Right lobe of liver (tissue), 6 donors: ENCODE measurements at regions not wholly inside any gene's neighbourhood (a gene's known extent, or its start where the extent isn't known, plus 50 kb on each side); places are given as distances from the start of the nearest gene placed in this dataset.

ENCODE experiments used
- ATAC-seq, 4 donors: fragments of 200-7000 bp; cut with Tn5 transposase; one replicate each; pipeline ENCODE4 v1.9.1; 2020; ENCODE audit warnings: mild to moderate bottlenecking in 4 of 4, moderate library complexity in 4 of 4
- DNase-seq, 3 donors: peaks; one replicate each; pipeline ENCODE4 v3.0.0-alpha.2; 2020
- H3K27ac ChIP-seq, 3 donors: fragments of 200-600 bp; one replicate each; pipeline ENCODE4 v1.8.0; 2022
- H3K27me3 ChIP-seq, 2 donors: fragments of 200-600 bp; one replicate each; pipeline ENCODE4 v1.8.0; 2022
- H3K36me3 ChIP-seq, 4 donors: fragments of 200-600 bp; sonication (generic) in 1 of 4; one replicate each; pipeline versions ENCODE4 v1.5.1 to v1.8.0; 2017 to 2022; ENCODE audit warnings: control low read depth in 1 of 4
- H3K4me1 ChIP-seq, 4 donors: fragments of 200-600 bp; sonication (generic) in 1 of 4; one replicate each; pipeline versions ENCODE4 v1.5.1 to v1.8.0; 2017 to 2022; ENCODE audit warnings: control low read depth in 1 of 4
- H3K4me3 ChIP-seq, 3 donors: fragments of 200-600 bp; one replicate each; pipeline ENCODE4 v1.8.0; 2022
- H3K9me3 ChIP-seq, 4 donors: fragments of 200-600 bp; sonication (generic) in 1 of 4; one replicate each; pipeline versions ENCODE4 v1.5.1 to v1.8.0; 2017 to 2022; ENCODE audit warnings: control low read depth in 1 of 4
- POLR2A ChIP-seq: fragments of 450-650 bp; IDR thresholded peaks from one replicate; pipeline ENCODE4 v1.6.1; 2017; ENCODE audit warnings: antibody characterized with exemption, mild to moderate bottlenecking
- WGBS: methylation state at CpG from one replicate; pipeline ENCODE4 v1.1.6; 2018; ENCODE audit warnings: low coverage, low lambda C conversion rate; ENCODE audit not compliant: insufficient coverage; ENCODE audit errors: missing lambda C conversion rate; 5-methylcytosine and 5-hydroxymethylcytosine counted together
- intact Hi-C, 2 donors: fragments of 100-400 bp; cut with DNase I; formaldehyde crosslinking; loops; one replicate each; pipeline versions ENCODE4 v1.11.2 to v1.14.1; 2022
- small RNA-seq, 2 experiments: library from RNA; depleted of rRNA; stranded (forward); fragments of <200 nt; gene quantifications; one replicate each; pipeline ENCODE3, GENCODE V24; 2016
- TF ChIP-seq, protein P1 (sequence below), 4 donors: fragments of 200-600 bp in 3 of 4; fragments of 450-650 bp in 1 of 4; IDR thresholded peaks; one replicate each; pipeline versions ENCODE4 v1.5.1 to v1.8.0; 2016 to 2022; ENCODE audit warnings: antibody characterized with exemption in 4 of 4, mild to moderate bottlenecking in 2 of 4
- donor health status: DM: no; HTN: yes; CAD: no.
- donor health status: DM: no; HTN: no; CAD: no.
- donor health status: DM: no; HTN: no; CAD: no.
- donor health status: DM: no; HTN: yes; CAD: no.
- donor health status: DM: no; HTN: yes; CAD: no.

DNA sequence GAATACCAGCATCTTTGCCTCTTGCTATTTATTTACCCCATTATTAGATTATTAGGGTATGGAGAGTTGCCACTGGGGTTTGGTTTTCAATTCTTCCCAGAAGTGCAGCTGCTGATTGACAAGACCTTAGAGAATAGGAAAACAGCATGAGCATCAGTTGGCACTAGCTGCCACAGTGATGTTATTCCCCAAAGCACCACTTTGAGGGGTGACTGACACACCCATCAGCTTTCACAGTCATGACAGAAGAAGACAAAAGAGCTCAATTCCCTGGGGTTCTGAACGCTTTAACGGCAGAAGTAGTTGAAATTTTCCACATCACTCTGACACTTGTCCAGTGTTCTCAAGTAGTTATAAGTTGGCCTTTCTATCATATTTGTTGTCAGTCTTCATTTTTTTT is 55.0 kb upstream of the NR3C2 start:
- WGBS = 71% methylated on average over 2 of the region's 2 CpGs
- intact Hi-C loops = no loop called here

DNA sequence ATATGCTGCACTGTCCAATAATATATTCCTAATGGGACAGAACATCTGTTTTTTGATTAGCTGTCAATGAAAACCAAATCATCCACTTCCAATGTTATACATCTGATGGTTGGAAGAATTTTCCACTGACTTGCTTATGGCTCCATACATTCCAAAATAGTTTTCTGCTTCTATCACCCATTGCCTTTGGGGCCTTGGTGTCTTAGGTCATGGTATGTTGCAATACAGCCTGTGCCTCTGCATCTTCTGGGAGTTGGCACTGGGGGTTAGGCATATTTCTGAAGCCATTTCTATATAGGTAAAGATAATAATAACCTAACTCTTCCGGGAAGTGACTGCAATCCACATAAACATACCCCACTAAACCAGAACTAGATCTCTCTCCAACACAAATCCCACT is 53.2 kb upstream of the NR3C2 start:
- no peak for ATAC-seq
- TF ChIP-seq POLR2A = no peak
- TF ChIP-seq, protein P1, sequence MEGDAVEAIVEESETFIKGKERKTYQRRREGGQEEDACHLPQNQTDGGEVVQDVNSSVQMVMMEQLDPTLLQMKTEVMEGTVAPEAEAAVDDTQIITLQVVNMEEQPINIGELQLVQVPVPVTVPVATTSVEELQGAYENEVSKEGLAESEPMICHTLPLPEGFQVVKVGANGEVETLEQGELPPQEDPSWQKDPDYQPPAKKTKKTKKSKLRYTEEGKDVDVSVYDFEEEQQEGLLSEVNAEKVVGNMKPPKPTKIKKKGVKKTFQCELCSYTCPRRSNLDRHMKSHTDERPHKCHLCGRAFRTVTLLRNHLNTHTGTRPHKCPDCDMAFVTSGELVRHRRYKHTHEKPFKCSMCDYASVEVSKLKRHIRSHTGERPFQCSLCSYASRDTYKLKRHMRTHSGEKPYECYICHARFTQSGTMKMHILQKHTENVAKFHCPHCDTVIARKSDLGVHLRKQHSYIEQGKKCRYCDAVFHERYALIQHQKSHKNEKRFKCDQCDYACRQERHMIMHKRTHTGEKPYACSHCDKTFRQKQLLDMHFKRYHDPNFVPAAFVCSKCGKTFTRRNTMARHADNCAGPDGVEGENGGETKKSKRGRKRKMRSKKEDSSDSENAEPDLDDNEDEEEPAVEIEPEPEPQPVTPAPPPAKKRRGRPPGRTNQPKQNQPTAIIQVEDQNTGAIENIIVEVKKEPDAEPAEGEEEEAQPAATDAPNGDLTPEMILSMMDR (IDR thresholded peaks at IDR 0.05) = no peak
- H3K4me1 ChIP-seq = no peaks in the 10 kb centered on the region
- WGBS = 100% methylated on average over 1 of the region's 1 CpG
- intact Hi-C loops = no loop called here
- no peak overlapping the region for H3K4me3 ChIP-seq
- H3K9me3 ChIP-seq = no peaks in the 10 kb centered on the region
- no peaks in the 10 kb centered on the region for H3K36me3 ChIP-seq
- DNase-seq = no peak
- H3K27me3 ChIP-seq = no peaks in the 10 kb centered on the region
- H3K27ac ChIP-seq = no peak overlapping the region

More for the DNA sequence above, 55.0 kb upstream of the NR3C2 start:
- H3K4me1 ChIP-seq = no peaks in the 10 kb centered on the region
- no peak for DNase-seq
- TF ChIP-seq POLR2A = no peak
- TF ChIP-seq, protein P1 (IDR thresholded peaks at IDR 0.05) = no peak
- H3K9me3 ChIP-seq = no peaks in the 10 kb centered on the region
- H3K27me3 ChIP-seq = no peaks in the 10 kb centered on the region
- H3K36me3 ChIP-seq = no peaks in the 10 kb centered on the region
- no peak overlapping the region for H3K27ac ChIP-seq
- ATAC-seq = no peak
- H3K4me3 ChIP-seq = no peak overlapping the region

Small RNA genes lying in the stretch of these regions (small RNA-seq; reads per million reads assigned to genes)
- 0 reads per million in 2 experiments for gene RNA5SP166
- gene RNU7-197P = 0 reads per million in 2 experiments
